GM18511 (cell line): ENCODE measurements at regions not wholly inside any gene's neighbourhood (a gene's known extent, or its start where the extent isn't known, plus 50 kb on each side); places are given as distances from the start of the nearest gene placed in this dataset.

Source experiments
- ATAC-seq: cut with Tn5 transposase; IDR thresholded peaks from one replicate; pipeline ENCODE4 v1.9.1; 2021; ENCODE audit warnings: mild to moderate bottlenecking, moderate library complexity; ENCODE audit not compliant: unreplicated experiment

DNA sequence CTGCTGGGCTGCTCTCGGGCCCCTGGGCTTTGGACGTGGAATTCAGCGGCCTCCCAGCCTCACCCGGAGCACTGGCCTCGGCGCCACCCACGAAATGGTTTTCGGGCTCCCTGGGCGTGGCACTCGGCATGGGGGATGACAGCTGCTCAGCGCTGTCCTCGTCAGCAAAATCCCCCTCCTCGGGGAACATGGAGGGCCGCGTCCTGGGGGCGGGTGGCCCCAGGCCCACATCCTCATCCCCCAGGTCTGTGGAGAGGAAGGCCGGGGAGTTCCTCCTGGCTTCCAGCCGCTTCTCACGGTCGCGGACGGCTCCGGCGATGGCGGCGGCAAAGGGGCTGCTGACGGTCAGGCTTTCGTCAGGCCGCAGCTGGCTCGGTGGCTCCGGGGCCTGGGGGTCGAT is 88.4 kb downstream of the CTTN start:
- ATAC-seq, result no peak

DNA sequence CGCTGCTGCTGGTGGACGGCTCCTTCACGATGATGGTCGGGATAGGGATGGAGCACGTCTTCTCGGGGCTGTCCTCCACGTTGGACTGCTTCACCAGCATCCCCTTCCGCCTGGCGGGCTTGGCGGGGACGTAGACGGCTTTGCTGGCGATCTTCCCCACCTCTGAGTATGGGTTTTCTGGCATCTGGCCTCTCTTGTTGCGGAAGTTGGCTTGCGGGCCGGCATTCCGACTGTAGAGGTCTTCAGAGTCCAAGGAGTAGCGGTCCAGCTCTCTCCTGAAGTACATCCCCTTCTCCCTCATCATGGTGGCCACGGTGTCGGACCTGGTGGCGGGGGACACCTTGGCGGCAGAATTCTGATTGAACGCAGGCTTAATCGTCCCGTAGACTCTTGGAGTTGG is 88.8 kb downstream of the CTTN start:
- ATAC-seq, result no peak

DNA sequence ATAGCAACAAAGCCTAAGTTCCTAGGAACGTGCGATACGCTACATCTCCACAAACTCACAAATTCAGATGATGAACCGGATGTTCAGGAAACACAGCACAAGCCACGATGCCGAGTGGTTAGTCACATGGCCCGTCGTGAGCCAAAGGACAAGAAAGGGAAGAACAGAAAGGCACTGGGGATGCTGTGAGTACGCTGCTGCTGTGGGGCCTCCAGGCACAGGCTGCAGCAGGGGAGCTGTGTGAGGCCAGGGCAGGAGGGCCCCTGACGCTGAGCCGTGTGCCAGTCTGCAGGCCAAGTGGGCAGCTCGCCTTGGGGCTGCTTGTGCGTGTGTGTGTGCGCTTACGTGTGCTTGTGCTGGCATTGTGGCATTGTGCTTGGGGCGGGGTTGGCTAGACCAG is 89.4 kb downstream of the CTTN start:
- ATAC-seq, result no peak

DNA sequence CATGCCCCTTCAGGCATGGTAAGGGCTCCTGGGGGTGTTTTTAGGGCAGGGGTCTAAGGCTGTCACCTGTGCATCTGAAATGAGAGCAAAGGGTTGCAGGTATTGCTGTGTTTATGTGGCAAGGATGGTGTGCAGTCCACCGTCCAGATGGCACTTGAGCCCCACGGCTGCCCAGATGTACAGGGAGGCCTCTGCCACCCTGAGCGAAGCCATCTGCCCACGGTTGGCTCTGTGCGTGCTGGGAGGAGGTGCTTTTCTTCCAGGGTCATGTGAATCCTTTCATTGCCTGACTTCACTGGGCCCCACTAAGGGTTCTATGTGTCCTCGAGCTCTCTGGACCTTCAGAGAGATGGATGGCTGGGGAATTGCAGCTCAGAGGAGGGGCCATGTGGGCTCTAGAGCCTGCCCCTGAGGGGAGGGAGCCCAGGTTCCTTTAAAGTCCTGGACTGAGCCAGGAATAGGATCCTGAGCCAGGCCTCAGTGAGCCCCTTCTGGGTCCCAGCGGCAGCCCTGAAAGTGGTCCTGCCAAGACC is 89.9 kb downstream of the CTTN start:
- ATAC-seq, result no peak

DNA sequence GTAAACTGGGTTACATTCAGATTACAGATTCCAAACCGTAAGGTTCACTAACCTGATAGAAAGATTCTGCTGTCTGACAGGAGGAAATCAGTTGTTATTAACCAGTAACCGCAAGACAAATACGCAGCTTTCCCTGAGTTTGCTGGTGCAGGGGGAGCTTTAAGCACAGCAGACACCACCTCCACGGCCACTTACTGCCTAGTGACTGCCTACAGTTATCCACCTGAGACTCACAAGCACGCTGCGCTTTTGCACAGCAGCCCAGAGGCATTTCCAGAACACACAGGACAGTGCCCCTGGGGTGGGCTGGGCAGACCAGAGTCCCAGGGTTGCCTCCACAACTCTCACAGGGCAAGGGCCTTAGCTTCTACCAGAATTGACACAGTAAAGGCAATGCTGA is 90.9 kb downstream of the CTTN start:
- no peak for ATAC-seq

DNA sequence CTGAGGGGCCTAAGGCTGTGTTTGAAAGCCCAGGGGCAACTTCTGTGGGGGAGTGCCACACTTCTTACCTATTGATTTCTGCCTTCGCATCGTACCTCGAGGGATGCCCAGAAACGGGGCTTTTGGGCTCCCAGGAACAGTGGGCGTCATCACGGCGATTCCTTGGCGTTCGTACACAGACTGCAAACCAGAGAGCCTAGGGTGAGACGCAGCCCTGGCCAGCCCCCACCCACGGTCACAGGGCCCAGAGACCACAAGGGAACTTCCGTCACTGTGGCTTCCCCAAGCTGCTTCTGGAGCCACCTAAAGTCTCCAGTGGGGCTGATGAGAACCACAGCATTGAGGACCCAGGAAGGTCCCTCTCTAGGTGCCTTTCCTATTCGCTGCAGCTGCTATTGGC is 91.9 kb downstream of the CTTN start:
- ATAC-seq, result no peak

DNA sequence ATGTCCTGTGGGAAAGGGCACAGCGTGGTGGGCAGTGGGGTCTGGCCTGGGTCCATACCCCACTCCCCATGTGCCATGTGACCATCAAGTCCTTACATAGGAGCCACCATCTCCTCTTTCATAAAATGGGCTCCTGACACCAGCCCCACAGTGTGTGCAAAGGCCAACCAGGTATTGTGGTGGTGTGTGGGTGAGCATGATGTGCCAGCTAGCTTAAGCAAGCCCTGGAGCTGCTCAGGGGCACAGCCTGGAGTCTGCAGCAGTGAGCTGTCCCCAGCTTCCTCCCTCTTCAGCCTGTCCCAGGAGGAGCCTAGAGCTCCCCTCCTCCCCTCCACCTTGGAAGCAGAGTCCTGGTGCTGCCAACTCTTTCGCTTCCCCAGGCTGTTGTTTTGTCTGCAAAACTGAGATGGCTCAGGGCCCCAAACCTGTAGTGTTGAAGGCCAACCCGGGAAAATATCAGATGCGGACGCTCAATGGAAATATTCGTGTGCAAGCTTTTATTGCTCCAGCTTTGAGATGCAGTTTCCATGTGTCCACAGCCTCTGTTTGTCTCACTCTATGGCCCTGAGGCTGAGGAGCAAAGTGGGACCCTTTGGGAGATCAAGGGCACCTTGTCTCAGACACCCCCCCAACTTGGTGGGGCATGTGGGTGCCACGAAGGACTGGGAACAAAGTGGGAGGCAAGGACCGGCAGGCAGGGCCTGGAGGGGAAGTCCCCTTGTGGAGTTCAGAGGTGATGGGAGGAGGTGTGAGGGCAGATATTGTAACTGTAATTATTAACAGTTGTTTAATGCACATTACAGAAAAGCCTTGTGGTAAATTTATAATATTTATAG is 92.6 kb downstream of the CTTN start:
- no peak for ATAC-seq

DNA sequence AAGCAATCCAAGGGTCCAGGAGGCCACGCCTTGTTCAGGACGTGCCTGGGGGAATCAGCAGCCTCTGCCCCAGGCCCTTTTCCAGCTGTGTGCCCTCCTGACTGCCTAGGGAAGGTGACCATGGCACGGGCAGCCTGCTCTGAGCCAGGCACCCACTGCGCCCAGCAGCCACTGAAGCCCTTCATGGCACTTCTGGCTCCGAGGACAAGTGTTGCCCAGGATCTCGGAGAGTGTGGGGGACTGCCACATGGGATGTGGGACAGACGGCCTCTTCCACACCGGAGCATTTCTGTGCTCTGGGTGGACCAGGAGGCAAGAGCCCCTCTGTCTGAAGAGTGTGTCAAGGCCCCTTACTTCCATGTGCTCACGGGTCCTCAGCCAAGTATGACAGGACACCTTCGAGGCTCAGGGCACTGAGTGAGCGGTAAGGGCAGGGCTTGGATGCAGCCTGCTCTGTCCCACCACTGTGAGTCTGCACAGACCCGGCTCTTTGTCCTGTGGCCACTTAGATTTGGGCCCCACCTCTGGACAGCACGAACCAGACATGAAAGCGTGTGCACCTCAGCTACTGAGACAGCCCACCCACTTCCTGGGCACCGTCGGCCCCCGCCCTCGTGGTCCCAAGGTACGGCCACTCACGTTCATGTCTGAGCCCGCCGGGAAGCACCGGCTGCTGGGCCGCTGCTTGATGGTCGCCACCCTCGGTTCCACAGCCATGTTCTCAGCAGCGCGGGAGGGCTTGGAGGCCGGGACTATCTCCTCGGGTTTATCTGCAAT is 93.6 kb downstream of the CTTN start:
- no peak for ATAC-seq

DNA sequence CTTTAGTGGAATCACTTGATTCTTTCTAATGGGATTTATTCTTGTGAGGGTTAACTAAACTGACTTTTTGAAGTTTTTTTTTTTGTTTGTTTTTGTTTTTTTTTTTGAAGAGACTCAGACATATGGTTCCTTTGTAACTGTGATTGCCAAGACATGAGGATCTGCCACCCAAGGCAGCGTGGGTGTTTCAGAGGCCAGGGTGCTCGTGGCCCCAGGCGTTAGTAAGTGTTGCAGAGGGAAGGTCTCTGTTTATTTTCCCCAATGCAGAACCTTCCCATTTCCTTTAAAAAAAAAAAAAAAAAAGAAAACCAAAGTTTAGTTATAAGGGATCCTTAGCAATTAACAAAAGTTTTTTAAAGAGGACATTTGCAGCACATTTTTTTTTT is 94.8 kb downstream of the CTTN start:
- ATAC-seq, result no peak

DNA sequence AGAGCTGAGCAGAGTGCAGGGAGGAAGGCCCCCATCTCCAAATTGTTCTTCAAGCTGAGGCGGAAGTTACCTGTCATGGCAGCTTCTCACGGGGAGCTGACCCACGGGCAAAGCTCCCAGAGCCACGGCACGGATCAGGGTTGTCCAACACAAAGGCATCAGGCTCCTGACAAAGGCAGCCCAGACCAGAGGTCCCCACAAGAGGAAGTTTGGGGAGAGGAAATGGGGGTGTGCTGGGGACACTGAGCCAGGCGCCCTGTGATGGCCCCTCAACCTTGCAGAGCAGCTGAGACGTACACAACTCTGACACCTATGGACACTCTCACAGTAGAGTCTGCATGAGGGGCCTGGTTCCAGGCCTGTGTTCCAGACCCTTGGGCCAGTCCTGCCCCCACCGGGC is 95.6 kb downstream of the CTTN start:
- ATAC-seq, result no peak

DNA sequence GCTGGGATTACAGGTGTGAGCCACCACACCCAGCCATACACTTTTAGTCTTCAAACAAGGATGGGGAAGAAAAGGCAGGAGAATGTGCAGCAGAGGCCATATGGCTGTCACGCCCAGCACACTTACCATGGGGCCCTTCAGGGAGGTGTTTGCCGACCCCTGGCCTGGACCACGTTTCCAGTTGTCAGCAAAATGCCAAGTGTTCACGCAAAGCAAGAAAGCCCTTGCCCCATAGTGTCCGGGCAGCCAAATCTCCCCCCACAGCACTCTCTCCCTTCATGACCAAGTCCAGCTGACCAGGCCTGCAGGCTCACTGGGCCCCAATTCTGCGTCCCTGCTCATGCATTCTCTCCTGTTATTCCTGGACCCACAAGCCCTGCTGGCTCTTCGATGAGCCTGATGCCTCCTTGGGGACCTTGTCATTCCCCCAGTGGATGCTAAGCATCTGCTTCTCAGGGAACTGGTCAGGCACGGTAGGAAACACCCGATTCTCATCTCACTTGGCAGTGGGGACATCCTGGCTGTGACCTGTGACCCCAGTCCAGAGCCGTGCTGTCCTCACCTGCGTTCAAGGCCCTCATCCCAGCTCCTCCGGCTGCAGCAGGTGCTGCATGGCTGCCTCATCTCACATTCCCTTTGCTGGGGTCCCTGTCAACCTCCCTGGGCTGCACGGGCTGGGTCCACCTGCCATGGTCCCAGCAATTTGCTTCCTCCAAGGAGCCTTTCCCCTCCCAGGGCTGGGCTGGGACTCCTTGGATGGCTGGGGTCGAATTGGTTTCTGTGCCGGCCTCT is 96.4 kb downstream of the CTTN start:
- no peak for ATAC-seq

DNA sequence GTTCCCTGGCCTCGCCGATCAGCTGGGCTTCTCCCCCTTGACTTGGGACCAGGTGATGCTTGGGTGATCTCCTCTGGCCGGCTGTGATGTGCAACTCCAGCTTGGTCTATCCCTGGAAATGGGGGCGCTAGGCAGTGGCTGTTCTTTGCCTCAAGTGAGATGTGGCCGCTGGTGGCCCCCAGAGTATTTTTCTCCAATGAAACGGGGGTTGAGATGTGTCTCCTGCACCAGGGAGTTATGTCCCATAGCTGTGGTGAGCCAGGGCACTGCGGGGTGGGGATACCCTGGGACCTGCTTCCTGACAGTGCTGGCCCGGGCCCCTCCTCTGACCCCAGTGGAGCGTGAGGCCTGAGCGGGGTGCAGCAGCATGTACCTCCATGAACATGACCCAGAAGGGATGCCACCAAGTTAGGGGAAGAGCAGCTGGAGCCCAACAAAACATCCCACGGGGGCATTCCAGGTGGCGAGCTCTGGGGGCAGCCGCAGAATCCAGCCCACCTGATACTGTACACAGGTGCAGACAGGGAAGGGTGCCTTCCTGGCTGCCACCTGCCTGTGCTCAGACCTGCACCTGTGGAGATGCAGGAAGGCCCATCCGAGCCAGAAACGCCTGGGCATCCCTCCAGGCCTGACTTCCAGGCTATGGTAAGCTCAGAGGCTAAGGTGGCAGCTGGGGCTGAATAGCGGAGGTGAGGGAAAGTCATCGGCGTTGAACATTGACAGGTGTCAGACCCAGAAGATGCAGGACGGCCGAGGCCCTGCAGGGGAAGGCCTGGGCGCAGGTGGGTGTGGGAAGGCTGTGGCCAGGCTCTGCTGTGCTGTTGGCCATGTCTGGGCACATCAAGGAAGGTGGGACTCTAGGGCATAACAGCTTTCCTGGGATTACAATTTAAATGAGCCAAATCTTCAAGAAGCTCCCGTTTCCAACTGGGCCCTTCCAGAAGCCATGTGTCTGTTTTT is 97.3 kb downstream of the CTTN start:
- no peak for ATAC-seq

DNA sequence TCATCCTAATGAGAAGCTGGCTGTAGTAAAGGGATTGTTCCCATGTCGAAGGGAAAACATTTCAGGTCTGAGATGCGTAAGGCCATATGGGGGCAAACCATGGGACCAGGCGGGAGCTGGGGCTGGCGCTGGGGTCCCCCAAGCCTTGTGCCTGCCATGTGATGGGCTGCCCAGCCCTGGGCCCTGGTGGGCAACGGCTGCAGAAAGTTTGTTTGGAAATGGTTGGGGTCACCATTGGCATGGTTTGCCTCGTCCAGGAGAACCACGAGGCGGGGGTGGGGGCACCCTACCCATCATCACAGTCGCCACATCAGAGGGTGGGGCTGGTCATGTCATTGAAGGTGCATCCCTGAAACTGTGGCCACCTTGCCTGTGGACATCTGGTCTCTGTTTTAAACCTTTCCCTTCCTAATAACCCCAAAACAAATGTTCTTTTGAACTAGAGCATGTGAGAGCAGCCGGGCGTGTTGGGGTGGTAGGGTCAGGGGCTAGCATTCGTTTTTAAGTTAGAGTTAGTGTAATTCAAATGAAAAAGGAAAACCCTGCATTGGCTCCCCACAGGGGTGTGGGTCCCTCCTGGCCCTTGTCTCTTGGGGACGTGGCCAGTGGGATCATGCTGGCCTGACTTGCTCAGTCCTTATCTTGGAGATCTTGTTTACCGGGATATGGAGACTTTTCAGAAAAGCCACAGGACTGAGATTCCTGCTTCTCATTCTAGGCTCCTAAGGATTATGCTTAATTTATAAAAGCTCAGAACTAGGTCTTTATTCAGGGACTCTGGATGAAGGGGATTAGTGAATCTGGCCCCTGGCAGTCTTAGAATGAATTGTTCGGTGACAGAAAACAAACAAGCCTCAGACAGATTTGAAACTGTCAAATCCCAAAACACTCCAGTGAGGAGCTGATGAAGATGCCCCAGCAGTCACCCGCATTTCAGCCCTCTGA is 98.5 kb downstream of the CTTN start:
- ATAC-seq, result no peak

DNA sequence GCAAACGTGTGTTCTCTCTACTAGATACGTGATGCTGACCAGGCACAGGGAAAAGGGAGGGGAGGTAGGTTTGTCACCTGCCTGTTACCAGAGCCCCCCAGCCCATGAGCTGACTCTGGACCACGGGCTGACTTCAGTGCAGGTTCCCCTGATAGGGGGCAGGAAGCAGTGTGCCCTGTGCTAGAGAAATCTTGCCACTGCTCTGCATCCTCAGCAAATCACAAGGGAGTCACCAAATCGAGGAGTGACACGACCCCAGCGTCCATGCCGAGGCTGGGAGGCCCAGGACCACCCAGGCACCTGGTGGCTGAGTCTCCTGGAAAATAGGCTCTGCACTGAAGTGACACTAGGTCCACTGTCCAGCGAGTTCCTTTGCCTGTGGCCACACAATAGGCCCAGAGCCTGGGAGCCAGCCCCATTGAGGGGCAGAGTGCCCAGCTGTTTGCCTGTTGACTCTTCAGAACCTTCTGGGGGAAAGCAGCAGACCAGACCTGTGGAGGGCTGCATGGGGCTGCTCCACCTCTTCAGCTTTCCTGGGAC is 99.3 kb downstream of the CTTN start:
- ATAC-seq, result no peak

DNA sequence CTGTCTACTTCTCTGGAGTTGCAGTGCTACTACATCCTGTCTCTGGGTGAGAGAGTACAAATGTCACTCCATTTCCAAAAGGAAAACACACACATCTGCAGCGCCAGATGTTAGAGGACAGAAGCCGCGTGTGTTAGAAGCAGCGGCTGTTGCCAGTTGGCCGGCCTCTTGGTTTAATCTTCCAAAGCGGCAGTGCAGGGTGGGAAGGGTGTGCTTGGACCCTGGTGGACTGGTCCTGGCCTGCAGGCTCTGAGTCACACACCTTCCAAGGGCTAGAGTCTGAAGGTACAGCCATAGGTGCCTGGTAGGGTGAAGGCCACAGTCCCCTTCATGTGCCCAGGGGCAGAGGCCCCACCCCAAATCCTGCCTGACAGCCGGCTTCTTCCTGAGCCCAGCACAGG is 99.8 kb downstream of the CTTN start:
- ATAC-seq, result no peak

DNA sequence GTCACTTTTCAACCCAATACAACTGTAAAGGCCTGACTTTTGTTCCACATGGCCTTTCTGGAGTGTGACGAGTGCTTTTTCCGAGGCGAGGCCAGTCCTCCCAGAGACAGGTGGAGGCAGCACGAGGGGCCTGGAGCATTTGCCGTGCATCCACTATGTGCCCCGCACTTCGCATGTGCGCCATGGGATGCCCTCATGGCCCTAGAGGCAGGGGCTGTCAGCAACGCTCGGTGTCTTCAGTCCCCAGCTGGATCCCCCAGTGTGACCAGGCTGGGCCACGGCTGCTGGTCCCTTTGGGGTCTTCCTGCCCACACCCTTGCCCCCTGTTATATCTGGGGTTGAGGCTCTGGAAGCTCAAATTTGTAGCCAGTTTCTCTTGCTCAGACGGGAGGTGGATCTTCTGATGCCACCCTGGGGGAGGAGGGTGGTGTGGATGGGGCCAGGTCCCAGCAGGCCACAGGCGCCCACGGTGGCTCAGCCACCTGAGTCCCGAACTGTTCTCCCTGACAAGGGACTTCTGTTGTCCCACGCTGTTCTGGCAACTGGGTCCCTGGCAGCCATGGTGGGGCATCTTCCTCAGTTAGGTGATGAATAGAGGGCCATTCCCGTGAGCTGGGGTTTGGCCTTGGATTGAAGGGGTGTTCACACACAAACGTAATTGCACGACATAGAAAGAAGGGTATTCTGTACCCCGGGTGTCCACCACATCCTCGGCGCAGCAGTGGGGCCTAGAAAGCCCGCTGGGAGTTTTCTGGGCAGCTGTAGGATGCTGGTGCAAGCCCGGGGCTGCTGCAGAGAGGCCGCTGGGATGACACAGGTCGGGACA is 100.9 kb downstream of the CTTN start:
- ATAC-seq, result no peak

DNA sequence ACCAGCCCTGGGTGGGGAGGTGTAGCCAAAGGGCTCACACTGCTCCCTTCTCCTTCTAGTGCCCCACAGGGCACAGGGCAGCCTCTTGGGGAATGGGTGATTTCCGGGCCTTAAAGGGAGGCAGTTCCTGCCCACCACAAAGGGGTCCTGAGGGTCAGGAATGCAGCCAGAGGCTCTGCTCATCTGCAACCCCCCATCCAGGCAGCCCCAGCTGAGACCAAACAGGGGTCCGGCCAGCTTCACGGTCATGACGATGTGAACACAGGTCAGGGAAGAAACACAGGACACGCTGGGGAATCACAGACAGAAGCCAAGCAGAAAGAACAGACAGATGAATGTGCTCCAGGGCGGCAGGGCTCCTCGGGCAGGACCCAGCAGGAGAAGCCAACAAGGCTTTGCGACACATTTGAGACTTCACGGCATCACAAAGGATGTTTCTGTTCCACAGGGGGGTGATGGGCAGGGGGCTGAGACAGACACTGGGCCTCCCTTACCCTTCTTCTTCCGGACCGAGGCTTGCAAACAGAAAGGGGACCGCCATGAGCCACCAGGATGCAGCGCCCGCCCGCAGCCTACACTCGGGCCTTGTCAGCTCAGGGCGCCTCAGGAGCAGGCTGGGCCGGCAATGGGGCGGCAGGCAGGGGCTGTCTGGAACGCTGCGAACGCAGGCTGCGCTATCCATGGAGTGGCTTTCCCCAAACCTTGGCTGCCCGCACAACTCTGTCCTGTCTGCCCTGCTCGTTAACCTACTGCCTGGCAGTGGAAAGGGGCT is 101.9 kb downstream of the CTTN start:
- no peak for ATAC-seq
